Activated naive CD4-positive, alpha-beta T cell treated with anti-CD3 and anti-CD28 coated beads, Interleukin-2, amount 50 U/mL, for 24 hours (primary cell): ENCODE measurements at regions not wholly inside any gene's neighbourhood (a gene's known extent, or its start where the extent isn't known, plus 50 kb on each side); places are given as distances from the start of the nearest gene placed in this dataset.

ENCODE experiments used
- H3K27ac Mint-ChIP-seq: one replicate; pipeline ENCODE4 v1.8.0; 2021; ENCODE audit warnings: mild to moderate bottlenecking, mixed read lengths
- H3K27me3 Mint-ChIP-seq: one replicate; pipeline ENCODE4 v1.8.0; 2021; ENCODE audit warnings: mixed read lengths
- H3K36me3 Mint-ChIP-seq: one replicate; pipeline ENCODE4 v1.8.0; 2021; ENCODE audit warnings: mixed read lengths
- H3K4me1 Mint-ChIP-seq: one replicate; pipeline ENCODE4 v1.8.0; 2021; ENCODE audit warnings: mixed read lengths
- H3K4me3 Mint-ChIP-seq: one replicate; pipeline ENCODE4 v1.8.0; 2021; ENCODE audit warnings: mild to moderate bottlenecking, mixed read lengths
- H3K9me3 Mint-ChIP-seq: one replicate; pipeline ENCODE4 v1.8.0; 2021; ENCODE audit warnings: mixed read lengths

DNA sequence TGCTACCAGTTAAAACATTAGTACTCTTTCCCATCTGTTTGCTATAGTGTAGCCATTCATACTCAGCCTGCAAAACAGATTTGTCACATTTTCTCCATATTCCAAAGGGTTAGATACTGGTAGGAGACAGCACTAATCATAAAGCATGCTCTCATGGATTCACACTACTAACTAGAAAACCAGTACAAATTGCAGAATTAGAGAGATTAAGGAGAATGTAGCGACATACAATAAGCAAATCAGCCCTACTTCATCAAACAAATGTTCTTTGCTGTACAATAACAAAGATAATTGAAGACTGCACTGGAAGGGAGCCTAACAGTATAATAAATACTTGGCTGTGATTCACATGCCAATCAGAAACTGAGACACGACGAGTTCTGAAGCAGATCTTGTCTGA, 368.0 kb upstream of the PRMT6 start:
- H3K9me3 Mint-ChIP-seq = peaks cover 12% of the 10 kb centered on the region

DNA sequence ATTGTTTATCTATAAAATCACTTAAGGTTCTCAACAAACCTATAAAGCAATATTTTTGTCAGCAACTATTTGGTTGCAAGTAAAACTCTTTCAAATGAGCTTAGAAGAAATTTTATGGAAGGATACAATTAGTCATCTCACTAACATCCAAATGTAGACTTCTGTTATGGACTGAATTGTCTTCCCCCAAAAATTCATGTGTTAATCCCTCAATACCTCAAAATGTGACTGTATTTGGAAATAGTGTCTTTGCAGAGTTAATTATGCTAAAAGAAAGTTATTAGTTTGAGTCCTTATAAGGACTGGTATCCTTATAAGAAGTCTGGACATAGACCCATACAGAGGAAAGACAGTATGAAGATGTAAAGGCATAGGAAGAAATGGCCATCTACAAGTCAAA, 357.8 kb upstream of the PRMT6 start:
- Mint-ChIP-seq H3K4me3 (no peak overlapping the region), H3K27ac (no peak overlapping the region), H3K4me1 (no peaks in the 10 kb centered on the region), H3K27me3 (no peaks in the 10 kb centered on the region), H3K9me3 (peaks cover 5% of the 10 kb centered on the region), H3K36me3 (no peaks in the 10 kb centered on the region)

More for the DNA sequence above, 368.0 kb upstream of the PRMT6 start:
- Mint-ChIP-seq H3K4me1 (no peaks in the 10 kb centered on the region), H3K36me3 (no peaks in the 10 kb centered on the region), H3K27me3 (no peaks in the 10 kb centered on the region), H3K27ac (no peak overlapping the region), H3K4me3 (no peak overlapping the region)

DNA sequence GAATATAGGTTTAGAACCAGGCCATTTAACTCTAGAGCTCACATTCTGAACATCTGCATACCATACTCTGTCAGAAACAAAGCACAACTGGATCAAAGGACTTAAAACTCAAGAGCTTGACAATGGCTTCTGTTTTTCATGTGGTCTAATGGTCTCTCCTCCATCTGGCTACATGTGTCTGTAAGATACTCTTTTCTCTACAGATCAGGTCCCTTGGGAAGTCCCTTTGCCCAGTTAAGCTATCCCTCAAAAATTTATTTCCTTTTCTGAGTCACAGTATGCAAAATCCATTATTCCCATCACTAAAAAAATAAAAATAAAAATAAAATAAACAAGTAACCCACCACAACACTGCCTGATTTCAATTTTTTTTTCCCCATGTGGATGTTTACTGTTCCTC, 357.0 kb upstream of the PRMT6 start:
- Mint-ChIP-seq H3K4me1 (no peaks in the 10 kb centered on the region), H3K27me3 (no peaks in the 10 kb centered on the region), H3K9me3 (peaks cover 5% of the 10 kb centered on the region), H3K4me3 (no peak overlapping the region), H3K27ac (no peak overlapping the region), H3K36me3 (no peaks in the 10 kb centered on the region)

DNA sequence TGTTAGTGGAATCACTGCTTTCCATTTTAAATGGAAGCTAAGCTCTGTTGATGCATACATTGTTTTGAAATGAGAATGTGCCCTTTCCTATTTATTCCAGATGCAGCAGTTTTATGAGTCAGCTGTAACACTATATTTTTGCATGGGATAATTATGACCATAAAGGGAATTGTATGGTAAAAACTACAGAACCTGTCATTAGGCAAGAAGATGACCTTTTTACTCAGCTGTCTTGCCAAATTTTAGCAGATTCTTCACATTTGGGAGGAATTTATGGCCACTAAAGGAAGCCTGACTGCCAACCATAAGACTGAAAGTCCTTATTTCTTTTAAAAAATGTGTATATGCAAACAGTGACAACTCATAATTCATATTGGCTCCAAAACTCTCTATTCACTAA, 356.3 kb upstream of the PRMT6 start:
- no peaks in the 10 kb centered on the region for H3K4me1 Mint-ChIP-seq
- H3K27ac Mint-ChIP-seq = no peak overlapping the region
- no peaks in the 10 kb centered on the region for H3K36me3 Mint-ChIP-seq
- peaks cover 5% of the 10 kb centered on the region for H3K9me3 Mint-ChIP-seq
- no peaks in the 10 kb centered on the region for H3K27me3 Mint-ChIP-seq
- H3K4me3 Mint-ChIP-seq = no peak overlapping the region

DNA sequence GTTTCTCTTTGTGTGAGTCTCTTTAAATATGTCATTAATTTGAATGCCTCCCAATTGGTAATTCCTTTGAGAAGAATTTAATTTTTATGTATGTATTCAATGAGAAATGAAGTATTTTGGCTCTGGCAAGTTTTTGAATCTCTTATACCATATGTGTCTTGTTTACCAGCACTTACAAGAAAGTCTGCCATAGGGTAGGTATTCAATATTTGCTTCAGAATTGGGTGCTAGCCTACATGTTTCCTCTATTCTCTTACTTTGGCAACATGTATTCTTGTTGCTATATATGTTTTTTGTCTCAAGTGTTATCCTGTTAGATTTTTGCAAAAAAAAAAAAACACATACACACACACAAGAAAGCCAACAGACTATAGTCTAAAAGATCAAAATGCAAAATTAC, 350.5 kb upstream of the PRMT6 start:
- Mint-ChIP-seq H3K27ac (no peak overlapping the region), H3K4me1 (no peaks in the 10 kb centered on the region), H3K36me3 (no peaks in the 10 kb centered on the region), H3K9me3 (peaks cover 21% of the 10 kb centered on the region), H3K4me3 (no peak overlapping the region), H3K27me3 (no peaks in the 10 kb centered on the region)

DNA sequence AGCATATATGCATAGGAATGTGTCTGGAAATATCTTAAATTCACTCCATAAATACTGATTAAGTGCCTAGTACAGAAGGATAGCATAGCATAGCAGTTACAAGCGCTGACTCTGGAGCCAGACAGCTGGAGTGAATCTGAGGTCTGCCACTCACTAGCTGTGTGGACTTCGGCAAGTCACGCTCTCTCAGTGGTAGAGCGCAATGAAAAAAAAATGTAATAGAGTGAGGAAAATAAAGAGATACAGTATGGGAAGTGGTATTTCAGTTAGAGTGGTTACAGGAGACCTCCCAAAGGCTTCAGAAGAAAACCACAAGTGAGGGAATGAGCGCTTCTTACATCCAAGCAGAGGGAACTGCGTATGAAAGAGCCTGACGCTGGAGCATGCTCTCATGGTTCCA, 338.9 kb upstream of the PRMT6 start:
- no peak overlapping the region for H3K27ac Mint-ChIP-seq
- no peaks in the 10 kb centered on the region for H3K27me3 Mint-ChIP-seq
- H3K9me3 Mint-ChIP-seq = no peaks in the 10 kb centered on the region

DNA sequence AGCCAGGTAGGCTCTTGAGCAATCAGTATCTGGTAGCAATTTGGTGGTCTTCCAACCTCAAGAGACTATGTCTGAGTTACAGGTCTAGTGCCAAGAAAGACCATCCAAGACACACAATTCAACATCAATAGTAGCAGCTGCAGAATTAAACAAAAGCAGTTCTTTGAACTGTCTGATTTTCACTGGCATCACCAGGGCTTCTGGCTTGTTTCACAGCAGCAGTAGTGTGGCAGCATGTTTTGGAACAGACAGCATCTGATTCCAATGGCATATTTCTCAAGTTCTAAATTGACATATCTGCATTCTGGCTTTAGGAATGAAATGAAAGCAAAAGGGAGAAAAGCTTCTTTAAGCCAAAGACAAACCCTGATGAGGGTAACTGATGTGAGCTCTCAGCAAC, 334.7 kb upstream of the PRMT6 start:
- Mint-ChIP-seq H3K4me1 (no peaks in the 10 kb centered on the region), H3K36me3 (no peaks in the 10 kb centered on the region), H3K27ac (no peak overlapping the region), H3K4me3 (no peak overlapping the region), H3K27me3 (no peaks in the 10 kb centered on the region), H3K9me3 (no peaks in the 10 kb centered on the region)

More for the DNA sequence above, 338.9 kb upstream of the PRMT6 start:
- no peaks in the 10 kb centered on the region for H3K4me1 Mint-ChIP-seq
- no peaks in the 10 kb centered on the region for H3K36me3 Mint-ChIP-seq
- H3K4me3 Mint-ChIP-seq = no peak overlapping the region

DNA sequence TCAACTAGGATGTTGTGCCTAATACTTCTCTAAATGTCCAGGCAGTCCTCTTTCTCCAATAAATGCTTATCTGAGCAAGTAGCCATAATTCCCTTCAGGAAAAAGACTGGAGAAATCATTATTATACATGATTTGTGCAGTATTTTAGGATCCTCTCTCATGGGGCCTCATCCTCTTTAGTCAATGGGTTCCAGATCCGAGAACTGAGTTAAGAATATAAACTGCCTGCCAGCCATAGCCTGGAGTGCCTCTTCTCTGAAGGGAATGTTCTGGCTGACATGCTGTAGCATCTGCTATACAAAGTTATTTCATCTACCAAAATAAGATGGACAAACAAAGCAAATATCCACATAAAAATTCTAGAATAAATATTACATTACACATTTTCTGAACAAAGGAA, 334.0 kb upstream of the PRMT6 start:
- H3K36me3 Mint-ChIP-seq = no peaks in the 10 kb centered on the region
- H3K9me3 Mint-ChIP-seq = no peaks in the 10 kb centered on the region
- H3K27me3 Mint-ChIP-seq = no peaks in the 10 kb centered on the region
- no peaks in the 10 kb centered on the region for H3K4me1 Mint-ChIP-seq
- no peak overlapping the region for H3K4me3 Mint-ChIP-seq
- H3K27ac Mint-ChIP-seq = no peak overlapping the region

DNA sequence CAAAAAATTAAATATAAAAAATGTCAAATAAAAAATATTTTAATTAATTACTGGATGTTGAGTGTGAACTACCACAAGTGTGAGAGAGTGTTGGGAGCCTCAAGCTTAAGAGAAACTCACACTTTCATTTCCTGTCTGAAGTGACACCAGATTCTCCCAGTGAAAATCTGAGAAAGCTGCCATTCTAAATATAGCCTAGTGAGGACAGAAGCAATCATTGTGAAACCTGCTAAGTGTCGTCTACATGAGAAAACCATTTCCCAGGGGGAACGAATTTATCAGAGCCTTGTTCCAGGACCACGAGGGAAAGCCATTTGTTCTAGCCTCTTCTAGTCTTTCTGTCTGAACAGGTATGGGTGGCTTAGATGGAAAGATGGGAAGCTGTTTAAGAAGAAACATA, 329.3 kb upstream of the PRMT6 start:
- H3K36me3 Mint-ChIP-seq = no peaks in the 10 kb centered on the region
- no peaks in the 10 kb centered on the region for H3K4me1 Mint-ChIP-seq
- H3K27me3 Mint-ChIP-seq = no peaks in the 10 kb centered on the region
- no peaks in the 10 kb centered on the region for H3K9me3 Mint-ChIP-seq
- no peak overlapping the region for H3K27ac Mint-ChIP-seq
- H3K4me3 Mint-ChIP-seq = no peak overlapping the region

DNA sequence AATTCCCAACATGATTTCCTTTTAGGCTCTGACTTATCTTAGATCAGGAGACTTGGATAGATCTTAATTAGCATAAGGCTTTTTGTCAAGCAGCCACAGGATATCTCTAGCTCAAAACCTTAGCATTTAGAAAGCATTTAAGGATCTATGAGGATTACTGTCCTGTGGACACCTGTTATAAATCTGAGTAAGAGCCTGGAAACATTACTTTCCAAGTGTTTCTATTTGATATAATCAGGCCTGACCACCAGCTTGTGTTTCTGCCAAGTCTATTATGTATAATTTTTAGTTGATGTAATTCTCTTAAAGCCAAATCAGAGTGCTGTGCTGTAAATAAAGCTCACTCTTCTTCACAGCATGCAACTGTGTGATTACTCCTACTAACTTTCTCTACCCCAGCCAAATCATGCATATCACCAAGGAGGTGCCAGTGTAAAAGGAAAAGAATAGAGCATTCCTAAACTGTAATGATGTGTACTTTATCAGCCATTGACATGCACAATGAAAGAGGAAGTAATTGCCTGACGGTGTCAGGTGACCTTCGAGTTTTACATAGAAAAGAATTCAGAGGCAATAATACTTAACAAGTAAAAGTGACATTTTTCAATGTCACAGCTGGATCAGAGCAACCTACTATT, 309.9 kb upstream of the PRMT6 start:
- Mint-ChIP-seq H3K27me3 (no peaks in the 10 kb centered on the region), H3K36me3 (no peaks in the 10 kb centered on the region), H3K27ac (no peak overlapping the region), H3K9me3 (no peaks in the 10 kb centered on the region), H3K4me1 (no peaks in the 10 kb centered on the region), H3K4me3 (no peak overlapping the region)

DNA sequence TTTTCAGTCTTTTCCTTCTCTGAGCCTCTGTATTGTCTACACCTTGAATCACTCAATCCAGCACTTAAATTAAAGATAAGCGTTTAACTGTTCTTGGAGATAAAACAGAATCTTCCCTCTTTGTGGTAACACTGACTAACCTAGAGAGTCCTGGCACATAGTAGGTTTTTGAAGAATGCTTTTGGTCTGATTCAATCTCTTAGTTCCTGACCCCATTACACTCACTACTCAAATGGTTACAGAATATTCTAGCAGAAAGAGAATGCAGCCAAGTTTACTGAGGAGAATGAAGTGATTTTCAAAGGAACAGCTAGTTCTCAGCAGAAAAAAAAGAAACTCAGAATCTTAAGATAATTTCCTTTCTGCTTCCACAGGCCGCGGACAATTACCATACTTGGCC, 309.2 kb upstream of the PRMT6 start:
- Mint-ChIP-seq H3K4me3 (no peak overlapping the region), H3K27me3 (no peaks in the 10 kb centered on the region)

DNA sequence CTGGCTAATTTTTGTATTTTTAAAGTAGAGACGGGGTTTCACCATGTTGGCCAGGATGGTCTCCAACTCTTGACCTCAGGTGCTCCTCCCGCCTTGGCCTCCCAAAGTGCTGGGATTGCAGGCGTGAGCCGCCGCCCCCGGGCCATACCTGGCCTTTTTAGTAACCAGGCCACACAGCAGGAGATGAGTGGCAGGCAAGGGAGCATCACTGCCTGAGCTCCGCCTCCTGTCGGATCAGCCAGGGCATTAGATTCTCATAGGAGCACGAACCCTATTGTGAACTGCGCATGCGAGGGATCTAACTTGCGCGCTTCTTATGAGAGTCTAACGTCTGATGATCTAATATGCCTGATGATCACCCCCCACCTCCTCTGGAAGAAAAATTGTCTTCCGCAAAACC, 308.7 kb upstream of the PRMT6 start:
- H3K27me3 Mint-ChIP-seq = no peaks in the 10 kb centered on the region
- H3K9me3 Mint-ChIP-seq = no peaks in the 10 kb centered on the region
- no peaks in the 10 kb centered on the region for H3K36me3 Mint-ChIP-seq
- H3K4me1 Mint-ChIP-seq = no peaks in the 10 kb centered on the region
- H3K27ac Mint-ChIP-seq = no peak overlapping the region
- H3K4me3 Mint-ChIP-seq = no peak overlapping the region

More for the DNA sequence above, 309.2 kb upstream of the PRMT6 start:
- Mint-ChIP-seq H3K9me3 (no peaks in the 10 kb centered on the region), H3K27ac (no peak overlapping the region), H3K36me3 (no peaks in the 10 kb centered on the region), H3K4me1 (no peaks in the 10 kb centered on the region)

DNA sequence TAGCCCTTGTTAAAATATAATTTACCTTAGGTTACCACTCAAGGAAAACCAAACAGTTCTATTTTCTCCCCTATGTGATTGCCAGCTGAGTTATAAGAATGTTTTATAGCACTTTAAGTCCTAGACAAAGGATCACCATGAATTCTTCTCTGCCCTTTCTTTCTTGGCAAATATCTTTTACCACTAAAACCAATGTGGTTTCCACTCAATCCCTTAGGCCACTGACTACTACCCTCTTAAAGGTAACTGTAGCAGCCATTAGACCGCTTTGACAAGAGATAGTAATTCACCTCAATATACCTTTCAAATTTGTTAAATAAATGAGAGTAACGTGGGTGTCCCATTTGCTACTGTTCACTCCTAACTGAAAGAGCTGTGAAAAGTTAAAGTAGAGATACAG, 307.9 kb upstream of the PRMT6 start:
- no peak overlapping the region for H3K4me3 Mint-ChIP-seq
- no peaks in the 10 kb centered on the region for H3K27me3 Mint-ChIP-seq
- no peak overlapping the region for H3K27ac Mint-ChIP-seq
- no peaks in the 10 kb centered on the region for H3K4me1 Mint-ChIP-seq
- H3K36me3 Mint-ChIP-seq = no peaks in the 10 kb centered on the region
- no peaks in the 10 kb centered on the region for H3K9me3 Mint-ChIP-seq

DNA sequence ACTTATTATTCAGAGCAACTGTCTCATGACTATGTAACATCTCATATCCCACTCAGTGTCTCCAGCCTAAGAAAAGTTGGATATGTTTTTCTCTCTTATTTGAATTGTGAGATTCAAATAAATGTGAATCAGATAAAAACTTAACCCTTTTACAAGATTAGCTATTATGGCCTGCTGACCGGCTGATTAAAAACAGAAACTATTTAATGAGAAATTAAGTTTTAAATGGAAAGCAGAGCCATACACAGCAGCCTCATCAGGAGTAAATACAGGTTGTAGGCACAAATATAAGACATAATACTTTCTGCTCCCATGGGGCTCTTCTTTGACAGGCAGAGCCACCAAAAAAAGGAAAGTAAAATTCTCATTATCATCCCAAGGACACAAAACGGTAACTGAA, 307.0 kb upstream of the PRMT6 start:
- no peaks in the 10 kb centered on the region for H3K27me3 Mint-ChIP-seq

DNA sequence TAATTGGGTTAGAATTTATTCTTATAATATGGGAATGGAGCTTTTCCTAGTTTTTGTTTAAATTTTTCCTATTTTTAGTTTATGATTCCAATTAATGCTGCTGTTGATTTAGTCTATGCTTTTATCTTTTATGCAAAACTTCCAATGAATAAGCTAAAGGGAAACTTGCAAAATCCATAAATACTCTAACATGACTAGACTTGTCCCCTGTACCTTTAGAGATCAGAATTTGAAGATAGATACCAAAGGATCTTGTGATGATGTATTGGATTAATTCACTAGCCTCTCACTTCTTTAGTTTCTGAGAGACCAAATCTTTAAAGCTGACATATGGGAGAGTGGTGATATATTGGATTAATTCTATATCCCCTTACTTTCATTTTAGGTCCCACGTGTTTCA, 306.6 kb upstream of the PRMT6 start:
- Mint-ChIP-seq H3K36me3 (no peaks in the 10 kb centered on the region), H3K4me3 (no peak overlapping the region), H3K9me3 (no peaks in the 10 kb centered on the region), H3K27me3 (no peaks in the 10 kb centered on the region), H3K4me1 (no peaks in the 10 kb centered on the region), H3K27ac (no peak overlapping the region)

More for the DNA sequence above, 307.0 kb upstream of the PRMT6 start:
- no peaks in the 10 kb centered on the region for H3K4me1 Mint-ChIP-seq
- no peak overlapping the region for H3K27ac Mint-ChIP-seq
- H3K36me3 Mint-ChIP-seq = no peaks in the 10 kb centered on the region
- no peak overlapping the region for H3K4me3 Mint-ChIP-seq
- no peaks in the 10 kb centered on the region for H3K9me3 Mint-ChIP-seq

DNA sequence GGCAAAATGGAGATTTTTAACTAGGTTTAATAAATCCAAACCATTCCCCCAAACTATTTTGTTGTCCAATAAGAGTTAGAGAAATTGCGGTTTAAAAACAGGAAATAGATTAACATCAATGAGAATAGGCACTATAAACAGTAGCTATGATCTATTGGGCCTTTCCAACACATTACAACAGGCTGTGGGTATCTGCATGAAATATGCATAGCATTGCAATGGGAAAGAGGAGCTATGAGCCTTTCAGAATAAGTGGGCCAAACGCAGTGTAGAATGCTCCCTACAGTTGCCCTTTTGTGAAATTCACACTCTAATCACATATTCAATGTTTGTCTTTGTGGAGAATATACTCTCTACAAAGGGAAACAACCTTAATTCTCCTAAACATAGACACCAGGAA, 305.5 kb upstream of the PRMT6 start:
- no peaks in the 10 kb centered on the region for H3K4me1 Mint-ChIP-seq
- H3K4me3 Mint-ChIP-seq = no peak overlapping the region
- H3K9me3 Mint-ChIP-seq = no peaks in the 10 kb centered on the region

DNA sequence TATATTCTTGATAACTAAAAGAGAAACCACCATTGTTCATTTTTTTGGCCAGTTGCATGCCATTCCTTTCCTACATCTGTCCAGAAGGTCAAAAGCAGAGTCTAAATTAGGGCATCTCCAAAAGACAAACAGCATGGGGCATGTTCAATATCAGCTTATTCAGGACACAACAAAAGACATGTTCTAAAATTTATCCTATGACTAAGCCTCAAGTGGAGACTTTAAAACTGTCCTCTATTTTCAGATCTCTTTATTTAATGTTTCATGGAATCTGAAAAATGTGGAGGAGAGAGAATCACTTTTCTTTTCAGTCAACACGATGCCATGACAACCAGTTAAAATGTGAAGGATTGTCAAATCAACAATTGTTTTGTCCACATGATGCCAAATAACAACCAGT, 303.4 kb upstream of the PRMT6 start:
- H3K27ac Mint-ChIP-seq = no peak overlapping the region
- H3K4me3 Mint-ChIP-seq = no peak overlapping the region
- H3K27me3 Mint-ChIP-seq = no peaks in the 10 kb centered on the region
- no peaks in the 10 kb centered on the region for H3K4me1 Mint-ChIP-seq
- H3K36me3 Mint-ChIP-seq = no peaks in the 10 kb centered on the region
- H3K9me3 Mint-ChIP-seq = peaks cover 6% of the 10 kb centered on the region

More for the DNA sequence above, 305.5 kb upstream of the PRMT6 start:
- Mint-ChIP-seq H3K27ac (no peak overlapping the region), H3K36me3 (no peaks in the 10 kb centered on the region), H3K27me3 (no peaks in the 10 kb centered on the region)
